Activated effector memory CD4-positive, alpha-beta T cell treated with Interleukin-2 at 50 U/mL for 16 hours (primary cell): ENCODE measurements at regions not wholly inside any gene's neighbourhood (a gene's known extent, or its start where the extent isn't known, plus 50 kb on each side); places are given as distances from the start of the nearest gene placed in this dataset.
"Not testable (repeated sequence)": the region's sequence is repeated elsewhere in the genome, so short reads cannot be mapped to it uniquely, and the experiment has no call there.

Source experiments
- DNase-seq: peaks from one replicate; pipeline ENCODE4 v3.0.0-alpha.2; 2020

GRCh38 chr5:62196532-62196931 is 109.5 kb upstream of the KIF2A start:
- not testable (repeated sequence) for DNase-seq

- DNase-seq: no peak
These were observed 108.3 kb upstream of the KIF2A start for GRCh38 chr5:62197697-62198096.

- no peak for DNase-seq
These were observed 107.6 kb upstream of the KIF2A start for GRCh38 chr5:62198421-62198820.

- DNase-seq: no peak
These were observed 106.0 kb upstream of the KIF2A start for GRCh38 chr5:62199792-62200716.

GRCh38 chr5:62206150-62206829 is 99.7 kb upstream of the KIF2A start:
- no peak for DNase-seq

- DNase-seq: no peak
These were observed 97.7 kb upstream of the KIF2A start for GRCh38 chr5:62208218-62208852.

- DNase-seq: no peak
These were observed 94.6 kb upstream of the KIF2A start for GRCh38 chr5:62211405-62211804.

GRCh38 chr5:62212648-62213047 is 93.4 kb upstream of the KIF2A start:
- DNase-seq: no peak

GRCh38 chr5:62214701-62215100 is 91.3 kb upstream of the KIF2A start:
- DNase-seq: no peak

GRCh38 chr5:62216603-62217002 is 89.4 kb upstream of the KIF2A start:
- not testable (repeated sequence) for DNase-seq

- DNase-seq: not testable (repeated sequence)
These were observed 88.9 kb upstream of the KIF2A start for GRCh38 chr5:62217095-62217494.

- not testable (repeated sequence) for DNase-seq
These were observed 87.1 kb upstream of the KIF2A start for GRCh38 chr5:62218860-62219259.

- not testable (repeated sequence) for DNase-seq
These were observed 84.1 kb upstream of the KIF2A start for GRCh38 chr5:62221881-62222280.

GRCh38 chr5:62222305-62222704 is 83.7 kb upstream of the KIF2A start:
- not testable (repeated sequence) for DNase-seq

- peak; percentile 63 for DNase-seq
These were observed 82.7 kb upstream of the KIF2A start for GRCh38 chr5:62223312-62223670.

- DNase-seq: not testable (repeated sequence)
These were observed 80.9 kb upstream of the KIF2A start for GRCh38 chr5:62224987-62225601.

GRCh38 chr5:62230876-62231388 is 75.1 kb upstream of the KIF2A start:
- DNase-seq: not testable (repeated sequence)

GRCh38 chr5:62231576-62231975 is 74.4 kb upstream of the KIF2A start:
- DNase-seq: no peak

GRCh38 chr5:62232218-62232617 is 73.8 kb upstream of the KIF2A start:
- DNase-seq: not testable (repeated sequence)

GRCh38 chr5:62233083-62234046 is 72.6 kb upstream of the KIF2A start:
- DNase-seq: not testable (repeated sequence)

- not testable (repeated sequence) for DNase-seq
These were observed 69.4 kb upstream of the KIF2A start for GRCh38 chr5:62236593-62236992.

- DNase-seq: not testable (repeated sequence)
These were observed 68.1 kb upstream of the KIF2A start for GRCh38 chr5:62237944-62238343.
